Natural killer cell (primary cell): ENCODE measurements at regions not wholly inside any gene's neighbourhood (a gene's known extent, or its start where the extent isn't known, plus 50 kb on each side); places are given as distances from the start of the nearest gene placed in this dataset.
A peak's percentile ranks its signal among the peaks of the same experiment; 100 is the strongest.

Experiments
- ATAC-seq, 3 donors: fragments of 150-1000 bp in 2 of 3; fragments of 200-7000 bp in 1 of 3; cut with Tn5 transposase; 1 replicate in 1 of 3; 2 replicates in 2 of 3; pipeline ENCODE4 v1.10.0; 2021; ENCODE audit warnings: mild to moderate bottlenecking in 2 of 3, moderate library complexity in 2 of 3
- DNase-seq, 2 donors: peaks; one replicate each; pipeline versions ENCODE4 v3.0.0 to v3.0.0-alpha.2; 2013 to 2021; ENCODE audit warnings: mixed read lengths in 1 of 2
- H3K27ac ChIP-seq: one replicate; pipeline ENCODE4 v1.5.1; 2013; ENCODE audit warnings: mild to moderate bottlenecking, low read length
- H3K27me3 ChIP-seq: one replicate; pipeline ENCODE4 v1.6.1; 2013; ENCODE audit warnings: low read length; ENCODE audit not compliant: control insufficient read depth, insufficient read depth
- H3K36me3 ChIP-seq: one replicate; pipeline ENCODE4 v1.6.1; 2013; ENCODE audit warnings: low read length; ENCODE audit not compliant: control insufficient read depth, insufficient read depth
- H3K4me1 ChIP-seq: one replicate; pipeline ENCODE4 v1.6.1; 2013; ENCODE audit warnings: low read length; ENCODE audit not compliant: control insufficient read depth, insufficient read depth
- H3K4me3 ChIP-seq: one replicate; pipeline ENCODE4 v1.5.1; 2013; ENCODE audit warnings: low read length
- H3K9me3 ChIP-seq: one replicate; pipeline ENCODE4 v1.6.1; 2013; ENCODE audit warnings: low read length; ENCODE audit not compliant: control insufficient read depth, insufficient read depth
- H3K27ac Mint-ChIP-seq, 2 donors: one replicate each; pipeline ENCODE4 v1.8.0; 2022; ENCODE audit warnings: mild to moderate bottlenecking in 2 of 2, mixed read lengths in 2 of 2, moderate library complexity in 1 of 2
- H3K27me3 Mint-ChIP-seq, 2 donors: one replicate each; pipeline ENCODE4 v1.8.0; 2022; ENCODE audit warnings: low read depth in 2 of 2, mixed read lengths in 2 of 2
- H3K36me3 Mint-ChIP-seq: one replicate; pipeline ENCODE4 v1.8.0; 2022; ENCODE audit warnings: mixed read lengths
- H3K4me1 Mint-ChIP-seq, 2 donors: one replicate each; pipeline ENCODE4 v1.8.0; 2022; ENCODE audit warnings: mixed read lengths in 2 of 2
- H3K4me3 Mint-ChIP-seq: one replicate; pipeline ENCODE4 v1.8.0; 2022; ENCODE audit warnings: mild to moderate bottlenecking, moderate library complexity, mixed read lengths
- H3K9me3 Mint-ChIP-seq, 2 donors: one replicate each; pipeline ENCODE4 v1.8.0; 2022; ENCODE audit warnings: mixed read lengths in 2 of 2
- CTCF ChIP-seq: fragments of 200-600 bp; IDR thresholded peaks from one replicate; pipeline ENCODE4 v1.8.0; 2022; ENCODE audit warnings: antibody characterized with exemption
- WGBS: methylation state at CpG from one replicate; pipeline ENCODE4 v1.1.7; 2013; ENCODE audit warnings: missing lambda C conversion rate; ENCODE audit not compliant: insufficient coverage; 5-methylcytosine and 5-hydroxymethylcytosine counted together
- intact Hi-C: fragments of 100-400 bp; cut with micrococcal nuclease; formaldehyde crosslinking; loops from one replicate; pipeline ENCODE4 v1.14.2; 2022

GRCh38 chr6:56851541-56852259, 103.2 kb upstream of the BEND6 start:
- Mint-ChIP-seq H3K9me3 (no peaks in the 10 kb centered on the region), H3K36me3 (no peaks in the 10 kb centered on the region), H3K27me3 (peaks cover 18 to 35% of the 10 kb centered on the region in 2 donors), H3K4me3 (peak overlapping the region; percentile 86), H3K4me1 (peaks cover 27% of the 10 kb centered on the region in 2 donors), H3K27ac (peak overlapping the region in 1 of 2 donors; percentile 25)
- H3K4me1 ChIP-seq, result peaks cover 15% of the 10 kb centered on the region
- WGBS, result 2% methylated on average over 16 of the region's 17 CpGs
- no peaks in the 10 kb centered on the region for H3K9me3 ChIP-seq
- peak overlapping the region; percentile 16 for H3K4me3 ChIP-seq
- H3K36me3 ChIP-seq, result no peaks in the 10 kb centered on the region
- H3K27me3 ChIP-seq, result no peaks in the 10 kb centered on the region
- DNase-seq, result peak in 1 of 2 donors; percentile 44
- H3K27ac ChIP-seq, result no peak overlapping the region
- intact Hi-C loops, result loop anchor here (2.0 to 10.0 kb wide), 2 partner anchors 215 to 497 kb away; no protein-coding TSS in a partner anchor
- ATAC-seq, result peak; percentile 71 to 92 (median 84)
- peak; percentile 36 for TF ChIP-seq CTCF

GRCh38 chr6:56851074-56851473, 103.8 kb upstream of the BEND6 start:
- TF ChIP-seq CTCF, result no peak
- Mint-ChIP-seq H3K27me3 (peaks cover 18 to 35% of the 10 kb centered on the region in 2 donors), H3K9me3 (no peaks in the 10 kb centered on the region), H3K27ac (peak overlapping the region in 1 of 2 donors; percentile 25), H3K36me3 (no peaks in the 10 kb centered on the region), H3K4me3 (peak overlapping the region; percentile 86), H3K4me1 (peaks cover 27% of the 10 kb centered on the region in 2 donors)
- WGBS, result 14% methylated on average over 9 of the region's 9 CpGs
- H3K27me3 ChIP-seq, result no peaks in the 10 kb centered on the region
- intact Hi-C loops, result loop anchor here (2.0 to 10.0 kb wide), 2 partner anchors 214 to 496 kb away; no protein-coding TSS in a partner anchor
- H3K36me3 ChIP-seq, result no peaks in the 10 kb centered on the region
- H3K4me3 ChIP-seq, result peak overlapping the region; percentile 16
- no peak overlapping the region for H3K27ac ChIP-seq
- H3K9me3 ChIP-seq, result no peaks in the 10 kb centered on the region
- no peak for DNase-seq
- ATAC-seq, result no peak
- H3K4me1 ChIP-seq, result peaks cover 15% of the 10 kb centered on the region

GRCh38 chr6:56850626-56851025, 104.3 kb upstream of the BEND6 start:
- H3K4me1 Mint-ChIP-seq, result peaks cover 27% of the 10 kb centered on the region in 2 donors
- Histone ChIP-seq H3K36me3 (no peaks in the 10 kb centered on the region), H3K27me3 (no peaks in the 10 kb centered on the region), H3K4me3 (no peak overlapping the region), H3K27ac (no peak overlapping the region), H3K9me3 (no peaks in the 10 kb centered on the region), H3K4me1 (peaks cover 15% of the 10 kb centered on the region)
- H3K36me3 Mint-ChIP-seq, result no peaks in the 10 kb centered on the region
- ATAC-seq (no peak), DNase-seq (no peak)
- intact Hi-C loops, result loop anchor here (2.0 to 10.0 kb wide), 2 partner anchors 214 to 496 kb away; no protein-coding TSS in a partner anchor
- peaks cover 18 to 35% of the 10 kb centered on the region in 2 donors for H3K27me3 Mint-ChIP-seq
- H3K27ac Mint-ChIP-seq, result no peak overlapping the region
- H3K4me3 Mint-ChIP-seq, result peak overlapping the region; percentile 86
- H3K9me3 Mint-ChIP-seq, result no peaks in the 10 kb centered on the region
- TF ChIP-seq CTCF, result no peak
- 73% methylated on average over 4 of the region's 4 CpGs for WGBS
